ENCODE measurements at regions not wholly inside any gene's neighbourhood (a gene's known extent, or its start where the extent isn't known, plus 50 kb on each side); places are given as distances from the start of the nearest gene placed in this dataset.
A peak's percentile ranks its signal among the peaks of the same experiment; 100 is the strongest.

DNA sequence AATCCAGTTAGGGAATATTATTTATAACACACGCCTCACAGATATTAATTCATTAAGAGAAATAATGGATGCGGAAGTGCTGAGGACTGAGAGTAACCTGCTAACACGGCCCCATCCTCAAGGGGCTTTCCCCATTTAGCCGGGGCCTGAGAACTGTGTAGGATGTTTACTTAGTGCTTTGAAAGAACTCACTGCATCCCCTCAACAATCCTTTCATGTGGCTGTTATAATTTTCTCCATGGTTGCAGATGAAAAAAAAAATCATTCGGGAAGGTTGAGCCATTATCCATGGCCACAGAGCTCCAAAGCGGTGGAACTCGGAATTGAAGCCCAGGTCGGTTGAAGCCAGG lies 98.2 kb downstream of the ING1 start:
- H3K4me2 ChIP-seq (ENCODE audit: extremely low read depth, insufficient read depth, low read length) = no peak overlapping the region
- H4K20me1 ChIP-seq (ENCODE audit: control insufficient read depth, extremely low read depth, insufficient read depth, low read length) = no peaks in the 10 kb centered on the region
- no peak overlapping the region for H3K4me3 ChIP-seq (replicated peaks in 1 of 4; ENCODE audit: control extremely low read depth in 1 of 4, insufficient read depth in 1 of 4, low read depth in 3 of 4, low read length in 4 of 4)
- no peaks in the 10 kb centered on the region for H3K4me1 ChIP-seq (ENCODE audit: control insufficient read depth, extremely low read depth, insufficient read depth, low read length)
- H3K9me3 ChIP-seq (ENCODE audit: control insufficient read depth, insufficient read depth, low read depth, low read length) = no peaks in the 10 kb centered on the region
- H3K27ac ChIP-seq (ENCODE audit: insufficient read depth, low read length) = no peak overlapping the region
- no peaks in the 10 kb centered on the region for H3K36me3 ChIP-seq (ENCODE audit: control insufficient read depth, insufficient read depth, low read length)
- no peak overlapping the region for H3K9ac ChIP-seq (ENCODE audit: insufficient read depth, low read length)
- peaks cover 12% of the 10 kb centered on the region for H3K27me3 ChIP-seq (ENCODE audit: control insufficient read depth, insufficient read depth, low read length)
- H3K79me2 ChIP-seq (ENCODE audit: control insufficient read depth, insufficient read depth, low read length) = no peaks in the 10 kb centered on the region
- no peak for DNase-seq (ENCODE audit: low read depth in 2 of 2)
- TF ChIP-seq, protein P1, sequence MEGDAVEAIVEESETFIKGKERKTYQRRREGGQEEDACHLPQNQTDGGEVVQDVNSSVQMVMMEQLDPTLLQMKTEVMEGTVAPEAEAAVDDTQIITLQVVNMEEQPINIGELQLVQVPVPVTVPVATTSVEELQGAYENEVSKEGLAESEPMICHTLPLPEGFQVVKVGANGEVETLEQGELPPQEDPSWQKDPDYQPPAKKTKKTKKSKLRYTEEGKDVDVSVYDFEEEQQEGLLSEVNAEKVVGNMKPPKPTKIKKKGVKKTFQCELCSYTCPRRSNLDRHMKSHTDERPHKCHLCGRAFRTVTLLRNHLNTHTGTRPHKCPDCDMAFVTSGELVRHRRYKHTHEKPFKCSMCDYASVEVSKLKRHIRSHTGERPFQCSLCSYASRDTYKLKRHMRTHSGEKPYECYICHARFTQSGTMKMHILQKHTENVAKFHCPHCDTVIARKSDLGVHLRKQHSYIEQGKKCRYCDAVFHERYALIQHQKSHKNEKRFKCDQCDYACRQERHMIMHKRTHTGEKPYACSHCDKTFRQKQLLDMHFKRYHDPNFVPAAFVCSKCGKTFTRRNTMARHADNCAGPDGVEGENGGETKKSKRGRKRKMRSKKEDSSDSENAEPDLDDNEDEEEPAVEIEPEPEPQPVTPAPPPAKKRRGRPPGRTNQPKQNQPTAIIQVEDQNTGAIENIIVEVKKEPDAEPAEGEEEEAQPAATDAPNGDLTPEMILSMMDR (conservative IDR thresholded peaks at IDR 0.05 in 1 of 2, IDR thresholded peaks at IDR 0.05 in 1 of 2; ENCODE audit: low read depth in 1 of 2, low read length in 2 of 2) = no peak
- TF ChIP-seq EZH2 (IDR thresholded peaks at IDR 0.05; ENCODE audit: low read length, missing control alignments) = no peak
- no peak overlapping the region for H2AFZ ChIP-seq (ENCODE audit: low read length)

- Histone ChIP-seq H3K79me2 (ENCODE audit: control insufficient read depth, insufficient read depth, low read length) (no peaks in the 10 kb centered on the region), H3K27ac (ENCODE audit: insufficient read depth, low read length) (no peak overlapping the region), H3K4me1 (ENCODE audit: control insufficient read depth, extremely low read depth, insufficient read depth, low read length) (no peaks in the 10 kb centered on the region), H4K20me1 (ENCODE audit: control insufficient read depth, extremely low read depth, insufficient read depth, low read length) (no peaks in the 10 kb centered on the region), H3K27me3 (ENCODE audit: control insufficient read depth, insufficient read depth, low read length) (peaks cover 12% of the 10 kb centered on the region), H3K4me2 (ENCODE audit: extremely low read depth, insufficient read depth, low read length) (peak overlapping the region; percentile 75), H3K36me3 (ENCODE audit: control insufficient read depth, insufficient read depth, low read length) (no peaks in the 10 kb centered on the region), H3K9ac (ENCODE audit: insufficient read depth, low read length) (no peak overlapping the region), H3K4me3 (replicated peaks in 1 of 4; ENCODE audit: control extremely low read depth in 1 of 4, insufficient read depth in 1 of 4, low read depth in 3 of 4, low read length in 4 of 4) (peak overlapping the region; percentile 18 to 37 (median 32)), H3K9me3 (ENCODE audit: control insufficient read depth, insufficient read depth, low read depth, low read length) (no peaks in the 10 kb centered on the region), H2AFZ (ENCODE audit: low read length) (peak overlapping the region; percentile 31)
- peak; percentile 25 to 34 for DNase-seq (ENCODE audit: low read depth in 2 of 2)
- TF ChIP-seq, protein P1 (conservative IDR thresholded peaks at IDR 0.05 in 1 of 2, IDR thresholded peaks at IDR 0.05 in 1 of 2; ENCODE audit: low read depth in 1 of 2, low read length in 2 of 2) = peak in 1 of 2 donors; percentile 21
- TF ChIP-seq EZH2 (IDR thresholded peaks at IDR 0.05; ENCODE audit: low read length, missing control alignments) = peak; percentile 58
Observed at GRCh38 chr13:110812121-110812868, 98.8 kb downstream of the ING1 start.

DNA sequence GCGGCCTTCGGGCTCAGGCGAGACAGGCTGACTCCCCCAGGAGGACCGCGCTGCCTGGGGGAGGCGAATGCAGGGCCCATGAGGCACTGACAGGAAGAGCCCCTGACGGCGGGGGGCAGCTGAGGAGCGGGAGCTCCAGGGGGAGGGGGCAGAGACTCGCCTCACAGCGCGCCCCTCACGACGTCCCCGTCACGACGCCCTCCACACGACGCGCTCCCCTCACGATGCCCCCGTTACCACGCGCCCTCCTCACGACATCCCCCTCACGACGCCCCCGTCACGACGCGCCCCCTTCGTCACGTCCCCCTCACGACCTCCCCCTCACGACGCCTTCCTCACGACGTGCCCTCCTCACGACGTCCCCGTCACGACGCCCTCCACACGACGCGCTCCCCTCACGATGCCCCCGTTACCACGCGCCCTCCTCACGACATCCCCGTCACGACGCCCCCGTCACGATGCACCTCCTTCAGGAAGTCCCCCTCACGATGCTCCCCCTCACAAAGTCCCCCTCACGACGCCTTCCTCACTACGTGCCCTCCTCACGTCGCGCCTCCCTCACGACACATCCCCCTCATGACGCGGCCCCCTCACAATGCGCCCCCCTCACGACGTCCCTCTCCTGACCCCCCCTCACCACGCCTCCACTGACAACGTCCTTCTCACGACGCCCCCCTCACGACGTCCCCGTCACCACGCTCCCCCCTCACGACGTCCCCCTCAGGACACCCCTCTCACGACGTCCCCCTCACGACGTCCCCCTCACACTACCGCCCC lies 99.6 kb downstream of the ING1 start:
- Histone ChIP-seq H4K20me1 (ENCODE audit: control insufficient read depth, extremely low read depth, insufficient read depth, low read length) (no peaks in the 10 kb centered on the region), H3K36me3 (ENCODE audit: control insufficient read depth, insufficient read depth, low read length) (no peaks in the 10 kb centered on the region), H3K9ac (ENCODE audit: insufficient read depth, low read length) (no peak overlapping the region), H3K27ac (ENCODE audit: insufficient read depth, low read length) (no peak overlapping the region), H3K9me3 (ENCODE audit: control insufficient read depth, insufficient read depth, low read depth, low read length) (no peaks in the 10 kb centered on the region), H3K27me3 (ENCODE audit: control insufficient read depth, insufficient read depth, low read length) (peaks cover 12% of the 10 kb centered on the region), H3K4me1 (ENCODE audit: control insufficient read depth, extremely low read depth, insufficient read depth, low read length) (no peaks in the 10 kb centered on the region), H2AFZ (ENCODE audit: low read length) (no peak overlapping the region), H3K4me2 (ENCODE audit: extremely low read depth, insufficient read depth, low read length) (peak overlapping the region; percentile 49), H3K79me2 (ENCODE audit: control insufficient read depth, insufficient read depth, low read length) (no peaks in the 10 kb centered on the region), H3K4me3 (replicated peaks in 1 of 4; ENCODE audit: control extremely low read depth in 1 of 4, insufficient read depth in 1 of 4, low read depth in 3 of 4, low read length in 4 of 4) (peak overlapping the region in 2 of 4 experiments; percentile 28 to 37)
- no peak for TF ChIP-seq EZH2 (IDR thresholded peaks at IDR 0.05; ENCODE audit: low read length, missing control alignments)
- TF ChIP-seq, protein P1 (conservative IDR thresholded peaks at IDR 0.05 in 1 of 2, IDR thresholded peaks at IDR 0.05 in 1 of 2; ENCODE audit: low read depth in 1 of 2, low read length in 2 of 2) = no peak
- DNase-seq (ENCODE audit: low read depth in 2 of 2) = no peak

Measured in fibroblast of lung (primary cell).